ENCODE measurements at regions not wholly inside any gene's neighbourhood (a gene's known extent, or its start where the extent isn't known, plus 50 kb on each side); places are given as distances from the start of the nearest gene placed in this dataset.

- Histone ChIP-seq H3K36me3 (no peaks in the 10 kb centered on the region), H3K27me3 (no peaks in the 10 kb centered on the region), H3K9me3 (peaks cover 0 to 6% (median 0%) of the 10 kb centered on the region in 4 donors), H3K4me3 (no peak overlapping the region), H3K4me1 (no peaks in the 10 kb centered on the region), H3K27ac (replicated peaks in 1 of 4) (no peak overlapping the region)
- WGBS: 72% methylated on average over 2 of the region's 2 CpGs
- intact Hi-C loops (cut with DNase I): no loop called here
- no peak for DNase-seq (ENCODE audit: extremely low spot score)
- TF ChIP-seq EP300 (IDR thresholded peaks at IDR 0.05): no peak
These were observed 239.6 kb downstream of the GBA3 start for GRCh38 chr4:22932326-22932725.

- intact Hi-C loops (cut with DNase I): no loop called here
- Histone ChIP-seq H3K9me3 (no peaks in the 10 kb centered on the region), H3K4me1 (no peaks in the 10 kb centered on the region), H3K27ac (replicated peaks in 1 of 4) (no peak overlapping the region), H3K27me3 (no peaks in the 10 kb centered on the region), H3K4me3 (no peak overlapping the region), H3K36me3 (no peaks in the 10 kb centered on the region)
- no peak for DNase-seq (ENCODE audit: extremely low spot score)
- TF ChIP-seq, protein P1, sequence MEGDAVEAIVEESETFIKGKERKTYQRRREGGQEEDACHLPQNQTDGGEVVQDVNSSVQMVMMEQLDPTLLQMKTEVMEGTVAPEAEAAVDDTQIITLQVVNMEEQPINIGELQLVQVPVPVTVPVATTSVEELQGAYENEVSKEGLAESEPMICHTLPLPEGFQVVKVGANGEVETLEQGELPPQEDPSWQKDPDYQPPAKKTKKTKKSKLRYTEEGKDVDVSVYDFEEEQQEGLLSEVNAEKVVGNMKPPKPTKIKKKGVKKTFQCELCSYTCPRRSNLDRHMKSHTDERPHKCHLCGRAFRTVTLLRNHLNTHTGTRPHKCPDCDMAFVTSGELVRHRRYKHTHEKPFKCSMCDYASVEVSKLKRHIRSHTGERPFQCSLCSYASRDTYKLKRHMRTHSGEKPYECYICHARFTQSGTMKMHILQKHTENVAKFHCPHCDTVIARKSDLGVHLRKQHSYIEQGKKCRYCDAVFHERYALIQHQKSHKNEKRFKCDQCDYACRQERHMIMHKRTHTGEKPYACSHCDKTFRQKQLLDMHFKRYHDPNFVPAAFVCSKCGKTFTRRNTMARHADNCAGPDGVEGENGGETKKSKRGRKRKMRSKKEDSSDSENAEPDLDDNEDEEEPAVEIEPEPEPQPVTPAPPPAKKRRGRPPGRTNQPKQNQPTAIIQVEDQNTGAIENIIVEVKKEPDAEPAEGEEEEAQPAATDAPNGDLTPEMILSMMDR (IDR thresholded peaks at IDR 0.05): no peak
- TF ChIP-seq EP300 (IDR thresholded peaks at IDR 0.05): no peak
- WGBS: 85% methylated on average over 2 of the region's 2 CpGs
These were observed 229.7 kb downstream of the GBA3 start for GRCh38 chr4:22922426-22922825.

DNA sequence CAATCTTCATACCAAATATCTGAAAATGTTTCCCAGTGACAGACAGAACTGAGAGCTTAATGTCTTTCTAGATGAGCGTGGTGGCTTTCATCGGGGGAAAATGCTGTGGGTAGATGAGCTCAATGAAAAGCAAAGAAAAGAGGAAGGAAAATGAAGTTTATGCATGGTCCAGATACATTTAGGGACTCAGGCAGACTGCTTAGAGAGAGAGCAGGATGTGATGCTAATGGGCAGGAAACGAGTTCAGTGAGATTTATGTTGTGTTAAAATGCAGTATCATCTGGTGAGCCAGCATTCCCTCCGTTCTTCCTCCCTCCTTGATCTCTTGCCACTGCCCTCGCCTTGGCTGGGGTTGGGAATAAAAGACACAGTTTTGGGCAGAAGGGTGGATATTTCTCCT is 229.2 kb downstream of the GBA3 start:
- H3K4me3 ChIP-seq: no peak overlapping the region
- DNase-seq (ENCODE audit: extremely low spot score): no peak
- H3K27me3 ChIP-seq: no peaks in the 10 kb centered on the region
- intact Hi-C loops (cut with DNase I): no loop called here
- H3K36me3 ChIP-seq: no peaks in the 10 kb centered on the region
- WGBS: 47% methylated on average over 5 of the region's 5 CpGs
- TF ChIP-seq POLR2AphosphoS5 (IDR thresholded peaks at IDR 0.05) (no peak), POLR2A (IDR thresholded peaks at IDR 0.05; ENCODE audit: low read depth) (no peak), EP300 (IDR thresholded peaks at IDR 0.05) (no peak)
- TF ChIP-seq, protein P1 (IDR thresholded peaks at IDR 0.05): no peak
- no peaks in the 10 kb centered on the region for H3K9me3 ChIP-seq
- no peak overlapping the region for H3K27ac ChIP-seq (replicated peaks in 1 of 4)
- H3K4me1 ChIP-seq: no peaks in the 10 kb centered on the region

GRCh38 chr4:22911285-22911684 is 218.5 kb downstream of the GBA3 start:
- Histone ChIP-seq H3K27ac (replicated peaks in 1 of 4) (no peak overlapping the region), H3K27me3 (no peaks in the 10 kb centered on the region), H3K4me3 (no peak overlapping the region), H3K9me3 (no peaks in the 10 kb centered on the region), H3K4me1 (no peaks in the 10 kb centered on the region), H3K36me3 (no peaks in the 10 kb centered on the region)
- DNase-seq (ENCODE audit: extremely low spot score): no peak
- intact Hi-C loops (cut with DNase I): no loop called here
- TF ChIP-seq EP300 (IDR thresholded peaks at IDR 0.05) (no peak), POLR2A (IDR thresholded peaks at IDR 0.05; ENCODE audit: low read depth) (no peak), POLR2AphosphoS5 (IDR thresholded peaks at IDR 0.05) (no peak)
- TF ChIP-seq, protein P1 (IDR thresholded peaks at IDR 0.05): no peak

DNA sequence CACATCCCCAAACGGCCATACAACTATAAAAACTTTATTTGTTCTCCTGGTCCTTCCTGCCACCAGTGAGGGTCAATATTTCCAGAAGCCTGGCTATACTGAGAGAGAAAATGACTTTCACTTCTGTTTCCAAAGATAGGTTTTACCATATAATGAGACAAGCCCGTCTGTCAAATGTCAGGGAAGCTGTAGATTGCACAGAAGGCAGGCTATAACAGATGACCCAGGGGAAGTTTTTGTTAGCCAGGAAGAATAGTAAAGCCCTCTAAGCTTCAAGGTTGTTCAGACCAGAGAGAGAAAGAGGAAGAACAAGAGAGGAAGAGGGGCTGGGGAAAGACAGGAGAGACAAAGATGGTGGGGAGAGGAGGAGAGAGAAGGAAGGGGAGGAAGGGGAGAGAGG is 217.5 kb downstream of the GBA3 start:
- no peaks in the 10 kb centered on the region for H3K36me3 ChIP-seq
- TF ChIP-seq EP300 (IDR thresholded peaks at IDR 0.05) (no peak), POLR2A (IDR thresholded peaks at IDR 0.05; ENCODE audit: low read depth) (no peak), POLR2AphosphoS5 (IDR thresholded peaks at IDR 0.05) (no peak)
- TF ChIP-seq, protein P1 (IDR thresholded peaks at IDR 0.05): no peak
- no peaks in the 10 kb centered on the region for H3K4me1 ChIP-seq
- 54% methylated on average over 2 of the region's 2 CpGs for WGBS
- H3K27ac ChIP-seq (replicated peaks in 1 of 4): no peak overlapping the region
- H3K4me3 ChIP-seq: no peak overlapping the region
- no peaks in the 10 kb centered on the region for H3K27me3 ChIP-seq
- DNase-seq (ENCODE audit: extremely low spot score): no peak
- intact Hi-C loops (cut with DNase I): no loop called here
- H3K9me3 ChIP-seq: no peaks in the 10 kb centered on the region

Measured in esophagus muscularis mucosa (tissue), 4 donors.